ENCODE measurements at regions not wholly inside any gene's neighbourhood (a gene's known extent, or its start where the extent isn't known, plus 50 kb on each side); places are given as distances from the start of the nearest gene placed in this dataset.

GRCh38 chr6:23243854-23244253 lies 674.5 kb downstream of the HDGFL1 start:
- no peaks in the 10 kb centered on the region for H3K27me3 ChIP-seq
- no peak overlapping the region for H3K4me3 ChIP-seq
- no peak overlapping the region for H3K27ac ChIP-seq
- no peak for DNase-seq (ENCODE audit: low spot score in 2 of 2)
- H3K4me1 ChIP-seq = peaks cover 0 to 6% (median 0%) of the 10 kb centered on the region in 4 donors
- no peaks in the 10 kb centered on the region for H3K36me3 ChIP-seq
- TF ChIP-seq EP300 (IDR thresholded peaks at IDR 0.05) (no peak), POLR2A (IDR thresholded peaks at IDR 0.05) (no peak), CTCF (IDR thresholded peaks at IDR 0.05) (no peak)
- no peaks in the 10 kb centered on the region for H3K9me3 ChIP-seq
- 88 to 89% methylated on average over 5 of the region's 5 CpGs for WGBS, 2 donors

- no peak for TF ChIP-seq EP300 (IDR thresholded peaks at IDR 0.05)
- TF ChIP-seq CTCF (IDR thresholded peaks at IDR 0.05) = no peak
- no peak for TF ChIP-seq POLR2A (IDR thresholded peaks at IDR 0.05)
These were observed 674.9 kb downstream of the HDGFL1 start for GRCh38 chr6:23244300-23244699.

GRCh38 chr6:23245572-23245971 lies 676.2 kb downstream of the HDGFL1 start:
- peaks cover 0 to 6% (median 0%) of the 10 kb centered on the region in 4 donors for H3K4me1 ChIP-seq
- no peak overlapping the region for H3K4me3 ChIP-seq
- no peaks in the 10 kb centered on the region for H3K36me3 ChIP-seq
- no peak overlapping the region for H3K27ac ChIP-seq
- no peak for DNase-seq (ENCODE audit: low spot score in 2 of 2)
- no peak for TF ChIP-seq EP300 (IDR thresholded peaks at IDR 0.05)
- TF ChIP-seq POLR2A (IDR thresholded peaks at IDR 0.05) = no peak
- TF ChIP-seq CTCF (IDR thresholded peaks at IDR 0.05) = no peak
- H3K27me3 ChIP-seq = no peaks in the 10 kb centered on the region
- H3K9me3 ChIP-seq = no peaks in the 10 kb centered on the region

More at GRCh38 chr6:23244300-23244699, 674.9 kb downstream of the HDGFL1 start:
- DNase-seq (ENCODE audit: low spot score in 2 of 2) = no peak
- H3K9me3 ChIP-seq = no peaks in the 10 kb centered on the region
- no peak overlapping the region for H3K27ac ChIP-seq
- peaks cover 0 to 6% (median 0%) of the 10 kb centered on the region in 4 donors for H3K4me1 ChIP-seq
- no peaks in the 10 kb centered on the region for H3K36me3 ChIP-seq
- no peaks in the 10 kb centered on the region for H3K27me3 ChIP-seq
- no peak overlapping the region for H3K4me3 ChIP-seq

GRCh38 chr6:23246896-23247295 lies 677.5 kb downstream of the HDGFL1 start:
- no peak overlapping the region for H3K4me3 ChIP-seq
- no peak for DNase-seq (ENCODE audit: low spot score in 2 of 2)
- H3K9me3 ChIP-seq = no peaks in the 10 kb centered on the region
- H3K27me3 ChIP-seq = no peaks in the 10 kb centered on the region
- TF ChIP-seq EP300 (IDR thresholded peaks at IDR 0.05) (no peak), CTCF (IDR thresholded peaks at IDR 0.05) (no peak), POLR2A (IDR thresholded peaks at IDR 0.05) (no peak)
- WGBS, 2 donors = 56 to 61% methylated on average over 4 of the region's 4 CpGs
- H3K27ac ChIP-seq = no peak overlapping the region
- no peaks in the 10 kb centered on the region for H3K36me3 ChIP-seq
- peaks cover 0 to 6% (median 0%) of the 10 kb centered on the region in 4 donors for H3K4me1 ChIP-seq

- no peak for TF ChIP-seq EP300 (IDR thresholded peaks at IDR 0.05)
- TF ChIP-seq CTCF (IDR thresholded peaks at IDR 0.05) = no peak
- TF ChIP-seq POLR2A (IDR thresholded peaks at IDR 0.05) = no peak
- Histone ChIP-seq H3K27ac (no peak overlapping the region), H3K4me3 (no peak overlapping the region), H3K4me1 (peaks cover 0 to 5% (median 0%) of the 10 kb centered on the region in 4 donors), H3K36me3 (no peaks in the 10 kb centered on the region), H3K9me3 (peaks cover 0 to 4% (median 0%) of the 10 kb centered on the region in 4 donors), H3K27me3 (no peaks in the 10 kb centered on the region)
- WGBS, 2 donors = 88 to 93% methylated on average over 2 of the region's 2 CpGs
- DNase-seq (ENCODE audit: low spot score in 2 of 2) = no peak
These were observed 681.2 kb downstream of the HDGFL1 start for GRCh38 chr6:23250556-23250955.

Data from tibial nerve (tissue), 4 donors.